Lung microvascular endothelial cell (primary cell): ENCODE measurements at regions not wholly inside any gene's neighbourhood (a gene's known extent, or its start where the extent isn't known, plus 50 kb on each side); places are given as distances from the start of the nearest gene placed in this dataset.
"Not testable (repeated sequence)": the region's sequence is repeated elsewhere in the genome, so short reads cannot be mapped to it uniquely, and the experiment has no call there.

ENCODE experiments used
- DNase-seq, 2 donors: peaks; one replicate each; pipeline versions ENCODE4 v3.0.0 to v3.0.0-alpha.2; 2010; ENCODE audit warnings: low read depth in 2 of 2

DNA sequence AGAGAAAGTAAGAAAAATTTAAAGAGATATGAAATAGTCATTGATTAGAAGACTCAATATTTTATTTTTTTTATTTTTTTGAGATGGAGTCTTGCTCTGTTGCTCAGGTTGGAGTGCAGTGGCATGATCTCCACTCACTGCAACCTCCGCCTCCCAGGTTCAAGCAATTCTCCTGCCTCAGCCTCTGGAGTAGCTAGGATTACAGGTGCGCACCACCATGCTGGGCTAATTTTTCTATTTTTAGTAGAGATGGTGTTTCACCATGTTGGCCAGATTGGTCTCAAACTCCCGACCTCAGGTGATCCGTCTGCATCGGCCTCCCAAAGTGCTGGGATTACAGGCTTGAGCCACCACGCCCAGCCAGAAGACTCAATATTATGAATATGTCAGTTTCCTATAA, 672.6 kb downstream of the UQCRFS1 start:
- DNase-seq, result not testable (repeated sequence)

DNA sequence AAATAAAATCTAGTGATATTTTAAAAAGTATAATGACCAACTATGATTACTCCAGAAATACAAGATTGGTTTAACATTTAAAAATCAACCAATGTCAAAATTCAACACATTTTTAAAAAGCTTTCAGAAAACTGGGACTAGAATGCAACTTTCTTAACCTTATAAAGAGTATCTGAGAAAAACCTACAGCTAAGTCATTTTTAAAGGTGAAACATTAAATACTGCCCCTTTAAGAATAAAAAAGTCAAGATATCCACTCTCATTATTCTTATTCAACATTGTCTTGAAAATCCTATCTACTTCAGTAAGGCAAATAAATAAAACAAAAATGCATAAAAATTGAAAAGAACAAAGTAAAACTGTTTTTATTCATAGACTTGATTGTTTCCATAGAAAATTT, 673.2 kb downstream of the UQCRFS1 start:
- DNase-seq, result no peak

DNA sequence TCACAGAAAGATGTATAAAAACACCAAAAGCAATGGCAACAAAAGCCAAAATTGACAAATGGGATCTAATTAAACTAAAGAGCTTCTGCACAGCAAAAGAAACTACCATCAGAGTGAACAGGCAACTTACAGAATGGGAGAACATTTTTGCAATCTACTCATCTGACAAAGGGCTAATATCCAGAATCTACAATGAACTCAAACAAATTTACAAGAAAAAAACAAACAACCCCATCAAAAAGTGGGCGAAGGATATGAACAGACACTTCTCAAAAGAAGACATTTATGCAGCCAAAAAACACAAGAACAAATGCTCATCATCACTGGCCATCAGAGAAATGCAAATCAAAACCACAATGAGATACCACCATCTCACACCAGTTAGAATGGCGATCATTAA, 674.4 kb downstream of the UQCRFS1 start:
- DNase-seq, result not testable (repeated sequence)

DNA sequence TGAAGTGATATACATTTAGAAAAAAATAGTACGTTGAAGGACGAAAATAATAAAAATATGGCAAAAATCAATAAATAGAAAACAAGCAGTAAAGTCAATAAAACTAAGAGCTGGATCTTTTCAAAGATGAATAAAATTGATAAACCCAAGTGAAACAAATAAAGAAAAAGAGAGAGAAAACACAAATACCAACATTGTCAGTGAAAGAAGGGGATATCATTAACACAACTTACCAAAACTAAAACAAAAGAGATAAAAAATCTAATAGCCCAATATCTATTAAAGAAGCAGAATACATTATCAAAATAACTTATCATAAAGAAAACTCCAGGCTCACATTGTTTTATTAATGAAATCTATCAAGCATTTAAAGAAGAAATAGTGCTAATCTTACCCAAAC, 675.1 kb downstream of the UQCRFS1 start:
- no peak for DNase-seq

DNA sequence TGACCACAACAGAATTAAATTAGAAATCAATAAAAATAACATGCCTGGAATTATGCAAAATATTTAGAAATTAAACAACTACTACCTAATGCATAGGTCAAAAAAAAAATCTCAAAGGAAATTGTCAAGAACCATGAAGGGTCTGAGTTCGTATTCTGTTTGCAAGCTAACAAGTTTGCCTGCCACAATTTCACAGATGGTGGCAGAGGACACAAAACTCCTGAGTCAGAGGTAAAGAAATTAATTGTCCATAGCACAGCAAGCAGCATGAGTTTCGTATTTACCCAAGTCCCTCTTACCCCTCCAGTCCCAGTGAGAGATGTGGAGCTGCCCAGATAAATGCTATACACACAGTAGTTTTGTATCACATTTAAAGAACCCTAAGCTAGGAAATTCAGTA, 675.9 kb downstream of the UQCRFS1 start:
- DNase-seq, result no peak

DNA sequence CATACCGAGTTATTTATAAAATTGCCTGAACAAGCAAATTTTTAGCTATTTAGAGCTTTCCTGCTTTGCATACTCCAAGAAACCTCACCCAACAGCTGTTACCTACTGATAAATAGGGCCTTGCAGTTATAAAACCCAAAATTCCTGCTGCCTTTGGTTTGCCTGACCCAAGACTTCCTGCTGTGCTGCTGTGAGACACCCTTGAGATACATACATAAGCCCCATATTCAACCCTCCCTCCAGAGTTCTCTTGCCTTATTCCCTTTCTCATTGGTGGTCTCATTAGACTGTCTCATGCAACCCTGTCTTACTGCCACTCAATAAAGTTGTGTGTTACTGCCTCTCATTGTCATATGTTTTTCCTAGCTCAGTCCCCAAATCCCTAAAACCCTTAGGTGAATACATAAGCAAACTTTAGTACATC, 677.6 kb downstream of the UQCRFS1 start:
- DNase-seq, result no peak

DNA sequence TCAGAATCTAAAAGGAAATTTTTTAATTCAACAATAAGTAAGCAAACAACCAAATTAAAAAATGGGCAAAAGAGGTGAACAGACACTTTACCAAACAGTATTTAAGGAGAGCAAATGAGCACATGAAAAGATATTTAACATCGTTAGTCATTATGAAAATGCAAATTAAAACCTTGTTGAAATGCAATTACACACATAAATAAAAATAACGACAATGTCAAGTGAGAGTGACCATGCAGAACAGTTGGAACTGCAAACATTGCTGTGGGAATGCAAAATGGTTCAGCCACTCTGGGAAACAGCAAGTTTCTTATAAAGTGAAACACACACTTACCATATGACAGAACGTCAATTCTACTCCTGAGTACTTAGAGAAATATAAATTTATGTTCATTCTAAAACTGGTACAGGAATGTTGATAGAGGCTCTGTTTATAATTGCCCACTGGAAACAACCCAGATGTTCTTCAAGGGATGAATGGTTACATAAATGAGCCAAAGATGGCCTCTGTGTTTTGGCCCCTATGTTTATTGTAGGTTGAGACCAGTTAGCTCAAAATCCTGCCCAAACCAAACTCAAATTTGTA, 678.1 kb downstream of the UQCRFS1 start:
- no peak for DNase-seq

DNA sequence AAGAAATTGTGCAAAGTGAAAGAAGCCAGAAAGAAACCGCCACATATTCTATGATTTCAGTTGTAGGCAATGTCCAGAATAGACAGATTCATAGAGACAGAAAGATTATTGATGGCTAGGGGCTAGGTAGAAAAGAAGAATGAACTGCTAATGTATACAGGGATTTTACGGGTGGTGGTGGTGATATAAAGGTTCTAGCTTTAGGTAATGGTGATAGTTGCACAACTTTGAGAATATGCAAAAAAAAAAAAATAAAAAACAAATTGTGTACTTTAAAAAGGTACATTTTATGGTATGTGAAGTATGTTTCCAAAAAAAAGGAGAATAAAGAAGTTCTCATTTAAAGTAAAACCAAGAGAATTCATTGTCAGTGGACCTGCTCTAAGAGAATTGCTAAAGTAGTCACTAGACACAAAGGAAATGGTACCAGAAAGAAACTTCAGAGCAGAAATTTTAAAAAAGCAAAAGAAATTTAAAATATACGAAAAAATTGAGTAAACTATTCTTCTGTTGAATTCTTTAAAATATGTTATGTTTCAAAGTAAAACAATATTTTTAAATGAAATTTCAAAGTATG, 680.1 kb downstream of the UQCRFS1 start:
- no peak for DNase-seq

DNA sequence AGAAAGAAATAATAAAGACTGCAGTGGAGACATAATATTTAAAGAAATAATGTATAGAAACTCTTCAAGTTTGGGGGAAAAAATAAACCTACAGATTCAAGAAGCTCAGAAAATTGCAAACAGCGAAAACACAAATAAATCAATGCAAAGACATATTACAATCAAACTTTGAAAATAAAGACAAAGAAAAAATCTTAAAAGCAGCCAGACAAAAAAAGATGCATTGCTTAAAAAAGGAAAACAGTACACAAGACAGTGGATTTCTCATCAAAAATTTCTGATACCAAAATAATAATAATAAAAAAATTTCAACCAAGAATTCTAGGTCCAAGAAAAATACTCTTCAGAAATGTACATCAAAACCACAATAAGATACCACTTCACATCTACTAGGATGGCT, 681.0 kb downstream of the UQCRFS1 start:
- no peak for DNase-seq

DNA sequence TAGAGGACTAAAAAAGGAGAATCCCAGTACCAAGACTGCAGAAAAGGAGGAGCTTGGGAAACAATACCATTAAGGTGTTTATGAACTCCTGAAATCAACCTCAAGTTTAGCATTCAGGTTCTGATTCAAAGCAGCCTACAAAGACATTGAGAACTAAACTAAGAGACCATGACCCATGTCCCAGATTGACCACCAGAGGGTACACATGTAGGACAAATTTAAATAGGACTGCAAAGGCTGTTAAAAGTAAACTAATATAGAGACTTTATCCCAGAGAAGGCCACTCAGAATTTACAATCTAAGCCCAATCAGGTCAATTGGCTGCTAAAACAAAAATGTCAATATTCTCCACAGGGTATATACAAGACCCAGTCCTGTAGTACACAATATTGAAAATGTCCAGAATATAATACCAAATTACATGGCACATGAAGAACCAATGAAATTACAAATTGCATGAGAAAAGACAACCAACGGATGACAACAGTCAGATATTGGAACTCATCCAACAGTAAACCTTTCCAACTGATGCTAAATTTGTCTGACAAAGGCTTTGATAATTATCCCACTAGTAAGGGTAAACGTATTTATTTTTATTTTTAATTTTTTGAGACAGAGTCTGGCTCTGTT, 682.4 kb downstream of the UQCRFS1 start:
- no peak for DNase-seq

DNA sequence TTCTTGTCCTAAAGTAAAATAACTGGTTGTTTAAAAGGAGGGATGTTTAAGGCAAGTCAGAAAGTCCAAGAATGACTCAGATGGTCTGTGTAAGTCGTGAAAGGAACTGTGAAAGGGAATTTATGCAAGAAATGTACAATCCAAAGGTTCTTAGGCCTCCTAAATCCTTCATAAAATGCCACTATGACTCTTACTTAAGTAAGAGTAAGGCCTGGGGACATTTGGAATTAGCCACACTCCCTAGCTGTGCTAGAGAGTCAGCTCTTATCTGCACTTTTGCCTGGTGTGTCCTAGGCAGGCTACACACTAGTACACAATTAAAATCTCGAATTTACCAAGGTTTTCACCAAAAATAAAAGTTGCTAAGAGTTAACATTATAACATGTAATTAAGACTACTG, 686.9 kb downstream of the UQCRFS1 start:
- no peak for DNase-seq

DNA sequence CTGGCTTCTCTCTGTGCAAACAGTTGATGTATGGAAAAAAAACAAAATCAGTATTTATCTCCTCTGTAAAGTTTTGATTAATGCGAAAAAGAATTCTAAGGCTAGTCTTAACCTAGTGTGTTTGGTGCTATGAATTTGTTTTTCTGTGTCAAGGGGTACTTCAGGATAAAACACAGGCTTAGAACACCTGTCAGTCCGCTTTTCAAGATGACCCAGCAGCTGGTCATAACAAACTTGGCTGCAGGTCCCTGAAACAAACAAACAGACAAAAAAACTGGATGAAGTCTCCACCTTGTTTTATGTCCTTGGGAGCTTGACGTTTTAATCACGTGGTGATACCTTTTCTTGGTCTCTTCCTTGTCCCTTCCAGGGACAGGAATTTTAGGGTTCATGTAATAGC, 689.3 kb downstream of the UQCRFS1 start:
- DNase-seq, result no peak

DNA sequence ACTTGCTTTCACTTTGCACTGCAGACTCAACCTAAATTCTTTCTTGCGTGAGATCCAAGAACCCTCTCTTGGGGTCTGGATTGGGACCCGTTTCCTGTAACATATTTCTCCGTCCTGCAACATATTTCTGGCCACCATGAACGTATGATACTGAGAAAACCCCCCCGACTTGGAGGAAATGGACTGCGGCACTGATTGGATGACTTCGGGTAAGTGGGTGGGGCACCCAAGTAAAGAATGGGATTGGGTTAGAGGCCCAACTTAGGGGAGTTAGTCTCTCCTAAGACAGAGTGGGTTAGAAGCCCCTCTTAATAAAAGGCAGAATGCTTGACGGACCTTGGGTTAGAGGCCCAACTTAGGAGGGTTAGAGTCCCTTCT, 690.4 kb downstream of the UQCRFS1 start:
- no peak for DNase-seq

DNA sequence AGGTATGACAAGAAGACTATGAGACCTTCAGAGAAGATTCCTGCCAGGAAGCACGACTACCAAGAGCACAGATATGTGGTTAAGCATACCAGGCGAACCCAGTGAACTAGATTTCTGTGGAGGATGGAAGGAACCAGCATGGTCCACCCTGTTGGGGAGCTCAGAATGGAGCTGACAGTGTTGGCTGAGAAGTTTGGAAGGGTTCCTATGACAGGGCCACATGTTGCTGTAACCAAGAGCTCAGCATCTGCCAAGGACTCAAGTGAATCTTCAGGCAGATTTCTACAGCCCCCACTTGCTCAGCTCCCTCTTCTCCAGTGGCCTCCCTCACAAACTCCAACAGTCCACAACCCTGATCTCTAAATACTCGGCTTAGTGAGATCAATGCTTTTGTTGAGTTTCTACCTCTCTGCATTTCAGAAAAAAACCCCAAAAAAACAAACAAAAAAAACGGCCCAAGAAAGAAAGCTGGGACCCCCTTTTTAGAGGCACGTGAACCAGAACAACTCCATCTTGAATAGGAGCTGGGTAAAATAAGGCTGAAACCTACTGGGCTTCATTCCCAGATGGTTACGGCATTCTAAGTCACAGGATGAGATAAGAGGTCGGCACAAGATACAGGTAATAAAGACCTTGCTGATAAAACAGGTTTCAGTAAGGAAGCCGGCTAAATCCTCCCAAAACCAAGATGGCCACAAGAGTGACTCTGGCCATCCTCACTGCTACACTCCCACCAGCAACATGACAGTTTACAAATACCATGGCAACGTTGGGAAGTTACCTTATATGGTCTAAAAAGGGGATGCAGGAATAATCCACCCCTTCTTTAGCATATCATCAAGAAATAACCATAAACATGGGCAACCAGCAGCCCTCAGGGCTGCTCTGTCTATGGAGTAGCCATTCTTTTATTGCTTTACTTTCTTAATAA, 691.1 kb downstream of the UQCRFS1 start:
- no peak for DNase-seq

DNA sequence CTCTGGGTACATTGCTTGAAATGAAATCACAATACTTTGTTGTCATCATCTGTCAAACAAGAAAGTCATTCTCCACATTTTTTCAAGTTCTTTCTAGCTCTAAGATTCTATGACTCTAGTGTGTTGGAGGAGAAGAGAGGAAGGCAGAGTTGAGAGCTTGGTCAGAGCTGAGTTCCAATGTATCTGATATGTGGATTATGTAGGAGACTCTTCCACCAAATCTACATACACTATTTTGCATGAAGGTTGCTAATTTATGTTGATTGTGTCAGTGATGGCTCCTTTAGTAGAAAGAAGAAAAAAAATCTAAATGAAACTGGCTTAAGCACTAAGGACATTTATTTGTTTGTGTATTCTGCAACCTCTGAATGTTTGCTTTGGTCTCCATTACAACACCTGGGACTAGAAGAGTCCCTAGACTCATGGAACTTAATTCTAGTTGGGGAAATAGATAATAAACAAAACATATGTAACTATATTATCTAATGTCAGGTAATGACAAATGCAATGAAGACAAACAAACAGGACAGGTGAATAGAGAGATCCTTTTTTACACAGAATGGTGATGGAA, 691.9 kb downstream of the UQCRFS1 start:
- DNase-seq, result no peak

DNA sequence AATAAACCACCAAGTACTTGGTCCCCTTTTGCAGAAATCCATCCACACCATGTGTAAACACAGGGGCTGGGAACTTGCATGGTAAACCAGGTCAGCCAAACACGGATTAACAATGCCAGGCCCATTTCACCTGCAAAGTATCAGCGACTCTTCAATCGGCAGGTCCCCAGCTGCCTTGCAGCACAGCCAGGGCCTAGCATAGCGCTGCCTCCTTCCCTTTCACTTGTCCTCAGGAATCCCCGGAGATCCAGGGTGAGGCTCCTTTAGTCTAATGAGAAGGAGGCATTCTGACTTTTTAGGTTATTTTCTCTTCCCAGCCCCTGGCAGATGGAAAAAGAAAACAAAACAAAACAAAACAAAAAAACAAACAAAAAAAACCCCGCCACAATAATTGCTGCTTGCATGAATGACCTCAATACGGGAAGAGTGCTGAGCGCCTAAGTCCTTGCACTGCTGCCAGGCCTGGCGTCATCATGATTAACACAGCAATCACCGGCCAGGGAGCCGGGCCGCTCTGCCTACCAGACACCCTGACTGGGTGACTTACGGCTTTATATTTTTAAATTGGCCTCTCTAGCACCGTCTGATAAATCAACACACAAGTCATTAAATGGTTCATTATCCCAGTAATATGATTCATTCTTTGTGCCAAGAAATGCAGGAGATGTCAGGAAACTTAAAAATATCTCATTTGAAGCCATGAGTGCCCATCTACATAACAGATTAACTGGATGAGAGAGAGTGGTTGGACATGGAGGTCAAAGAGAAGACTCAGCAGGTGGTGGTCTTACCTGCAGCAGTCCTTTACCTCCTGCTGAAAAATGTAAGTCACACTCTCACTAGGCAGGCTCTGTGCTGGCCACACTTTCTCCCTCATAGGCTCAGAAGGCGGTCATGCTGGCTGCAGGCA, 692.7 kb downstream of the UQCRFS1 start:
- DNase-seq, result no peak

DNA sequence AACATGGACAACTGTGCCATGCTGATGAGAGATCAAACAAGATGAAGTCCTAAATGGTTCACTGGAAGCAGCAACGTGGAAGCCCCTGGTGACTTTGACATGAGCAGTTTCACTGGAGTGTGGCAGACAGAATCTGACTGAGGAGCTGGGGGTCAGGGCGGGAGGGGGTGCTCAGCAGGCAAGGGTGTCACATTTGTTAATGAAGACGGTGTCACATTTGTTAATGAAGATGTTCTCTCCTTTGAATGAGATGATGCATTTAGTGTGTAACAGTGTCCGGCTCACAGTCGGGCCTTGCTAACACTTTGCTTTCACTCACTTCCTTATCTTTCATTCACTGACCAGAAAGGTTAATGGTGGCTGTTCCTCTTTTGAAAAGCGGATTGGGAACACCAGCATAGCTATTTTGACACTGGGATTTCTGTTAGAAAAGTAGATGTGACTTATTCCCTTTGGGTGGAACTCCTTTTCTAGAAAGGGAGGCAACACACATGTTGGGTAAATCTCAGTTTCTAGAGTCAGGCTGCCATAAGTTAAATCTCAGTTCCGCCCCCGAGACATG, 693.7 kb downstream of the UQCRFS1 start:
- no peak for DNase-seq

DNA sequence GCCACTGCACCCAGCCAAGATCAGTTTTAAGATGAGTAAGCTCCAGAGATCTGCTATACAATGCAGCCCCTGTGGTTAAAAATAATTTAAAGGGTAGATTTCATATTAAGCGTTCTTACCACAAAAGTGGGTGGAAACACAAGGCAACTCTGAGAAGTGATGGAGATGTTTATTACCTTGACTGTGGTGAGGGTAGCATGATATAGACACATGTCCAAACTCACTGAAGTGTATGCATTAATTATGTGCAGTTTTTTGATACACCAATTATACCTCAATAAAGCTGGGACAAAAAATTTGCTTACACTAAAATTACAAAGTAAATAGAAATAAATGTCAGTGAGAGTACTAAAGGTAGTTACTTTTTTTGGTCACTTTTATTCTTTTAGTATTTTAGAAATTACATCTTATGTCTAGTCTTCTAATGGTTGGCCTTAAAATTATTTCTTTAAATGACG, 696.5 kb downstream of the UQCRFS1 start:
- DNase-seq, result no peak

DNA sequence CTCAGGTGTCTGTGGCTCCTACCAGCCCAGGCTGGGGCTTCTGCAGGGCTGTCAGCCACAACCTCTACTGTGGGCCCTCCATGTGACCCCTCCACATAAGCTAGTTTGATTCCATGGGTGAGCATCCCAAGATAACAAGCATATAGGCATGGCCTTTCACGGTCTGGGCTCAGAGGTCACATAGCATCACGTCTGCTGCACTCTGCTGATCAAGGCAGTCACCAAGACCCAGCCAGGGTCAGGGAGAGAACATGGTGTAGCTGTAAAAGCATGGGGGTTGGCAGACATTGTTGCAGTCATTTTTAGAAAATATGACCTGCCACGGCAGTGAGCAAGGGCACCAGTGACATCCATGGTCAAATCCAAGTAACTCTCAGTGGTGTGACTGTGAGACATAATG, 698.8 kb downstream of the UQCRFS1 start:
- no peak for DNase-seq

DNA sequence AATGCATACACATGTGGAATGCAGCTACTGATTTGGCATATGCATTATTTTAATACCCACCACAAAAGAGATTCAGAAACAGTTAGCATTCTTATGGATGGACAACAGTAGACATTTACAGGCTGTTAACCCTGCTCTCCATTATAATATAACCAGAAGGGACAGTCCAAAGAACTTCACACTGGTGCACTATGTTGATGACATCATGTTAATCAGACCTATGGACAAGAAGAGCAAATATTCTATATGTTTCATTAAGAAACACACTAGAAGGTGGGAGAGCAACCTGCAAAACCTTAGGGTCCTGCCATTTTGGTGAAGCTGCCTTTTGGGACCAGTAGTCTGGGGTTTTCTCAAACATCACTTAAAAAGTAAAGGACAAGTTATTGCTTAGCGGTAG, 701.3 kb downstream of the UQCRFS1 start:
- no peak for DNase-seq
